Loucy (cell line): ENCODE measurements at regions not wholly inside any gene's neighbourhood (a gene's known extent, or its start where the extent isn't known, plus 50 kb on each side); places are given as distances from the start of the nearest gene placed in this dataset.

Experiments
- H2AFZ ChIP-seq: fragments of 200-600 bp; sonication (generic); 2 replicates; pipeline ENCODE4 v1.6.0; 2016; ENCODE audit warnings: antibody characterized with exemption, mild to moderate bottlenecking, low read length, moderate library complexity
- H3F3A ChIP-seq: fragments of 200-600 bp; 2 replicates; pipeline ENCODE4 v1.6.0; 2016; ENCODE audit warnings: antibody characterized with exemption, low read depth, mild to moderate bottlenecking
- H3K27me3 ChIP-seq: fragments of 200-600 bp; sonication (generic); 2 replicates; pipeline ENCODE4 v1.6.1; 2014; ENCODE audit warnings: low read length, mild to moderate bottlenecking; ENCODE audit not compliant: insufficient read depth, poor library complexity, severe bottlenecking
- H3K36me3 ChIP-seq: fragments of 200-600 bp; sonication (generic); 2 replicates; pipeline ENCODE4 v1.6.1; 2016; ENCODE audit warnings: low read length; ENCODE audit not compliant: insufficient read depth
- H3K4me1 ChIP-seq: fragments of 200-600 bp; sonication (generic); 2 replicates; pipeline ENCODE4 v1.5.1; 2014; ENCODE audit warnings: low read length, mild to moderate bottlenecking; ENCODE audit not compliant: insufficient read depth, poor library complexity, severe bottlenecking
- H3K4me2 ChIP-seq: fragments of 200-600 bp; sonication (generic); 2 replicates; pipeline ENCODE4 v1.6.0; 2014; ENCODE audit warnings: antibody characterized with exemption, low read length, low read depth, mild to moderate bottlenecking; ENCODE audit not compliant: poor library complexity, severe bottlenecking
- H3K4me3 ChIP-seq: fragments of 200-600 bp; sonication (generic); 2 replicates; pipeline ENCODE4 v1.5.1; 2014; ENCODE audit warnings: low read length, mild to moderate bottlenecking, mixed read lengths; ENCODE audit not compliant: poor library complexity, severe bottlenecking
- H3K79me2 ChIP-seq: fragments of 200-600 bp; sonication (generic); 2 replicates; pipeline ENCODE4 v1.6.1; 2014; ENCODE audit warnings: low read length; ENCODE audit not compliant: insufficient read depth
- H3K9ac ChIP-seq: fragments of 200-600 bp; sonication (generic); 2 replicates; pipeline ENCODE4 v1.6.0; 2014; ENCODE audit warnings: mild to moderate bottlenecking, low read depth, low read length, moderate library complexity; ENCODE audit not compliant: poor library complexity, severe bottlenecking
- H3K9me2 ChIP-seq: fragments of 200-600 bp; sonication (generic); replicated peaks from 2 replicates; pipeline ENCODE4 v1.6.1; 2016; ENCODE audit warnings: low read depth, low read length, mixed read lengths
- H3K9me3 ChIP-seq: fragments of 200-600 bp; sonication (generic); 2 replicates; pipeline ENCODE4 v1.6.1; 2014; ENCODE audit warnings: mild to moderate bottlenecking, antibody characterized with exemption, low read length, low read depth; ENCODE audit not compliant: insufficient read depth
- H4K20me1 ChIP-seq: fragments of 200-600 bp; sonication (generic); 2 replicates; pipeline ENCODE4 v1.6.0; 2014; ENCODE audit warnings: antibody characterized with exemption, low read length, mild to moderate bottlenecking; ENCODE audit not compliant: insufficient read depth, poor library complexity, severe bottlenecking
- EZH2phosphoT487 ChIP-seq: fragments of 200-600 bp; IDR thresholded peaks from 2 replicates; pipeline ENCODE4 v1.6.1; 2018; ENCODE audit warnings: antibody characterized with exemption, mild to moderate bottlenecking, moderate library complexity, borderline replicate concordance
- TF ChIP-seq, protein P1 (sequence below): fragments of 200-600 bp; sonication (generic); conservative IDR thresholded peaks from 2 replicates; pipeline ENCODE4 v1.5.1; 2014; ENCODE audit warnings: mild to moderate bottlenecking, antibody characterized with exemption, low read length

DNA sequence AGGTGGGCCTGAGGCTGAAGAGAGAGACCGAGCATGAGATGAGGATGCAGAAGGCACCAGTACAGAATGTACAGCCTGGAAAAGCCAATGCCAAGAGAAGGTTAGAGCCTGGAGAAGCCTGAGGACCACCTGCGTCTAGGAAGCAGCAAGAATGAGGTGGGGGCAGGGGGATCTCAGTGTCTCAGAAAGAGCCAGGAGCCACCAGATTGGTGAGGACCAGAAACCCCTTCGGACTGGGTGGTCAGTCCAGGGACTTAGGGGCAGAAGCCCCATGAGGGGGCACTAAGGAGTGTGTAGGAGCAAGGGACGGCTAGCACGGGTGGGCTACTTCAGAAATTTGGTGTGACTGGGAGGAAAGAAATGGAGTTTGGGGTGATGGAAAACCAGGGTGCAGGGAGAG, 205.9 kb upstream of the RNF32 start:
- Histone ChIP-seq H3K4me2 (no peak overlapping the region), H2AFZ (no peak overlapping the region), H3K79me2 (no peaks in the 10 kb centered on the region), H3K9ac (no peak overlapping the region), H3K4me3 (no peak overlapping the region), H3K27me3 (no peaks in the 10 kb centered on the region), H4K20me1 (no peaks in the 10 kb centered on the region), H3K4me1 (no peaks in the 10 kb centered on the region), H3K9me3 (no peaks in the 10 kb centered on the region), H3K36me3 (no peaks in the 10 kb centered on the region), H3F3A (no peaks in the 10 kb centered on the region), H3K9me2 (no peaks in the 10 kb centered on the region)
- TF ChIP-seq, protein P1, sequence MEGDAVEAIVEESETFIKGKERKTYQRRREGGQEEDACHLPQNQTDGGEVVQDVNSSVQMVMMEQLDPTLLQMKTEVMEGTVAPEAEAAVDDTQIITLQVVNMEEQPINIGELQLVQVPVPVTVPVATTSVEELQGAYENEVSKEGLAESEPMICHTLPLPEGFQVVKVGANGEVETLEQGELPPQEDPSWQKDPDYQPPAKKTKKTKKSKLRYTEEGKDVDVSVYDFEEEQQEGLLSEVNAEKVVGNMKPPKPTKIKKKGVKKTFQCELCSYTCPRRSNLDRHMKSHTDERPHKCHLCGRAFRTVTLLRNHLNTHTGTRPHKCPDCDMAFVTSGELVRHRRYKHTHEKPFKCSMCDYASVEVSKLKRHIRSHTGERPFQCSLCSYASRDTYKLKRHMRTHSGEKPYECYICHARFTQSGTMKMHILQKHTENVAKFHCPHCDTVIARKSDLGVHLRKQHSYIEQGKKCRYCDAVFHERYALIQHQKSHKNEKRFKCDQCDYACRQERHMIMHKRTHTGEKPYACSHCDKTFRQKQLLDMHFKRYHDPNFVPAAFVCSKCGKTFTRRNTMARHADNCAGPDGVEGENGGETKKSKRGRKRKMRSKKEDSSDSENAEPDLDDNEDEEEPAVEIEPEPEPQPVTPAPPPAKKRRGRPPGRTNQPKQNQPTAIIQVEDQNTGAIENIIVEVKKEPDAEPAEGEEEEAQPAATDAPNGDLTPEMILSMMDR: no peak
- TF ChIP-seq EZH2phosphoT487: no peak

DNA sequence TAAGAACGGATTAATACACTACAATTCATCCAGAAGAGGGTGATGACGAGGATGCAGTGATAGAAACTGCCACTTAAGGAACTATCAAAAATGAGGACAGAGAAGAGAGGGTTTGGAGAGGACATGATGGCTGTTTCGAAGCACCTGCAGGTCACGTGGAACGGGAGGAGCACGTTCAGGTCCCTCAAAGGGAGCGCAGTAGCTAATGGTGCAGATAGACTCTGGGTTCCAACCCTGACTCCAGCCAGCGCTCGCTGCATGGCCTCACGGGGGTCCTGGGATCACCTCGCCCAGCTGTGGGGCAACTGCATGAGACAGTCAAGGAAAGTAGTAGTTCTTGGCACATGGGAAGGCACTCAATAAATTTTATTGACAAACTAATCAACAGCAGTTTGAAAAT, 208.6 kb upstream of the RNF32 start:
- Histone ChIP-seq H3K27me3 (no peaks in the 10 kb centered on the region), H3K4me3 (no peak overlapping the region), H3K4me2 (no peak overlapping the region), H3F3A (no peaks in the 10 kb centered on the region), H3K79me2 (no peaks in the 10 kb centered on the region), H3K9me2 (no peaks in the 10 kb centered on the region), H3K9ac (no peak overlapping the region), H3K4me1 (no peaks in the 10 kb centered on the region), H2AFZ (no peak overlapping the region), H3K36me3 (no peaks in the 10 kb centered on the region), H4K20me1 (no peaks in the 10 kb centered on the region), H3K9me3 (no peaks in the 10 kb centered on the region)
- TF ChIP-seq, protein P1: no peak
- TF ChIP-seq EZH2phosphoT487: no peak

DNA sequence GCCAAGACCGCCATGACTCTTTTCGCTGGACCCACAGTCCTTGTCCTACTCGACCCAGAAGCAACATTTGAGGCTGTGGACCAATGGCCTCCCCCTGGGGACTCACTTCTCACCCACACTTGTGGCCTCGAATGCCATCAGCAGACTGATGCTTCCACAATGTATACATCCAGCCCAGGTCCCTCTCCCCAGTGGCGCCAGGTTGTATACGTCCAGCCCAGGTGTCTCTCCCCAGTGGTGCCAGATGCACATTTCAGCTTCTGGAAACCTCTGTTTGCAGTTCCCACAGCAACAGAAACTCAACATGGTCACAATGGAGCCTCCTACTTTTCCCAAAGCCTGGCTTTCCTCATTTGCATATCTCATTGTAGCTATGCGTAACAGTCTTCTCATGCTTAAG, 210.5 kb upstream of the RNF32 start:
- Histone ChIP-seq H3K9me2 (no peaks in the 10 kb centered on the region), H3K9me3 (no peaks in the 10 kb centered on the region), H3K36me3 (no peaks in the 10 kb centered on the region), H3K27me3 (no peaks in the 10 kb centered on the region), H3K4me1 (no peaks in the 10 kb centered on the region), H3F3A (no peaks in the 10 kb centered on the region), H2AFZ (no peak overlapping the region), H3K9ac (no peak overlapping the region), H3K79me2 (no peaks in the 10 kb centered on the region), H3K4me2 (no peak overlapping the region), H3K4me3 (no peak overlapping the region), H4K20me1 (no peaks in the 10 kb centered on the region)
- no peak for TF ChIP-seq EZH2phosphoT487
- TF ChIP-seq, protein P1: no peak
